Endothelial cell of umbilical vein (primary cell): ENCODE measurements at regions not wholly inside any gene's neighbourhood (a gene's known extent, or its start where the extent isn't known, plus 50 kb on each side); places are given as distances from the start of the nearest gene placed in this dataset.

Experiments used
- BruUV-seq: library from RNA; stranded (reverse); fragments of 400-500 nt; replicated peaks from 2 replicates; lab custom pipeline; 2021; lab: Mats Ljungman, UMichigan
- CTCF ChIA-PET: fragments of 300-600, 350-600 bp; sonication (Branson Sonifier 250); formaldehyde crosslinking; loops from one replicate; lab custom pipeline; 2021; ENCODE audit warnings: antibody characterized with exemption, inconsistent platforms; lab: Charles Lee
- POLR2A ChIA-PET: fragments of 300-600, 350-600 bp; sonication (Branson Sonifier 250); formaldehyde crosslinking; loops from one replicate; lab custom pipeline; 2021; ENCODE audit warnings: antibody characterized with exemption, inconsistent platforms; lab: Charles Lee
- DNase-seq: peaks from one replicate; pipeline ENCODE4 v3.0.0-alpha.2; 2011; ENCODE audit warnings: low read depth, low spot score
- FAIRE-seq: peaks from 2 replicates; lab custom pipeline; 2011; peaks lifted over from hg19 to GRCh38; lab: Jason Lieb, UNC
- H2AFZ ChIP-seq: 2 replicates; pipeline ENCODE4 v1.6.0; 2012; ENCODE audit warnings: low read depth, low read length, control low read depth, inconsistent platforms
- H3K27ac ChIP-seq: 2 replicates; pipeline ENCODE4 v1.5.1; 2011; ENCODE audit warnings: low read depth, mild to moderate bottlenecking, control low read depth, low read length, moderate library complexity; ENCODE audit not compliant: insufficient read depth
- H3K27me3 ChIP-seq, 2 experiments: 2 replicates each; pipeline versions ENCODE4 v1.6.0 to v1.6.1; 2011; ENCODE audit warnings: low read length in 2 of 2, mixed read lengths in 1 of 2; ENCODE audit not compliant: control insufficient read depth in 2 of 2, insufficient read depth in 2 of 2
- H3K36me3 ChIP-seq, 2 experiments: 2 replicates in 1 of 2; 3 replicates in 1 of 2; pipeline ENCODE4 v1.5.1; 2011; ENCODE audit warnings: low read length in 2 of 2, mild to moderate bottlenecking in 1 of 2, moderate library complexity in 1 of 2; ENCODE audit not compliant: control insufficient read depth in 2 of 2, insufficient read depth in 2 of 2; ENCODE audit errors: extremely low read depth in 1 of 2
- H3K4me1 ChIP-seq: 3 replicates; pipeline ENCODE4 v1.5.1; 2011; ENCODE audit warnings: mild to moderate bottlenecking, low read length; ENCODE audit not compliant: control insufficient read depth, insufficient read depth; ENCODE audit errors: extremely low read depth
- H3K4me2 ChIP-seq: 2 replicates; pipeline ENCODE4 v1.6.1; 2011; ENCODE audit warnings: low read length, control low read depth, mixed read lengths; ENCODE audit not compliant: insufficient read depth
- H3K4me3 ChIP-seq, 3 experiments: fragments of 200-600 bp in 1 of 3; sonication (generic), shearing (Covaris generic) in 1 of 3; replicated peaks in 1 of 3; 2 replicates each; pipeline ENCODE4 v1.5.1; 2011 to 2016; ENCODE audit warnings: control low read depth in 3 of 3, low read length in 3 of 3, mild to moderate bottlenecking in 2 of 3, inconsistent platforms in 1 of 3, low read depth in 1 of 3, moderate library complexity in 1 of 3; ENCODE audit not compliant: insufficient read depth in 1 of 3
- H3K79me2 ChIP-seq: 2 replicates; pipeline ENCODE4 v1.6.0; 2012; ENCODE audit warnings: low read length, inconsistent platforms; ENCODE audit not compliant: control insufficient read depth, insufficient read depth
- H3K9ac ChIP-seq: replicated peaks from 2 replicates; pipeline ENCODE3; 2011; ENCODE audit warnings: low read length, control low read depth; ENCODE audit not compliant: insufficient read depth; ENCODE audit errors: extremely low read depth
- H3K9me1 ChIP-seq: replicated peaks from 3 replicates; pipeline ENCODE4 v1.6.0; 2011; ENCODE audit warnings: mild to moderate bottlenecking, low read length; ENCODE audit not compliant: control insufficient read depth, insufficient read depth; ENCODE audit errors: extremely low read depth
- H3K9me3 ChIP-seq: replicated peaks from 2 replicates; pipeline ENCODE4 v1.5.1; 2012; ENCODE audit warnings: low read length, inconsistent platforms; ENCODE audit not compliant: control insufficient read depth, insufficient read depth
- H4K20me1 ChIP-seq: replicated peaks from 2 replicates; pipeline ENCODE3; 2011; ENCODE audit warnings: mild to moderate bottlenecking, low read length; ENCODE audit not compliant: control insufficient read depth, insufficient read depth; ENCODE audit errors: extremely low read depth
- CTCF ChIP-seq, 2 donors: IDR thresholded peaks; 1 replicate in 1 of 2; 2 replicates in 1 of 2; pipeline ENCODE4 v1.5.1; 2011; ENCODE audit warnings: low read length in 2 of 2, mild to moderate bottlenecking in 2 of 2, moderate library complexity in 2 of 2, control low read depth in 1 of 2, inconsistent platforms in 1 of 2, low read depth in 1 of 2; ENCODE audit not compliant: insufficient read depth in 1 of 2; ENCODE audit errors: extremely low read depth in 1 of 2
- EZH2 ChIP-seq: IDR thresholded peaks from 2 replicates; pipeline ENCODE4 v1.6.1; 2012; ENCODE audit warnings: borderline replicate concordance, low read depth, mild to moderate bottlenecking, moderate library complexity, low read length, inconsistent platforms; ENCODE audit not compliant: severe bottlenecking
- FOS ChIP-seq: IDR thresholded peaks from 2 replicates; pipeline ENCODE4 v1.6.1; 2011; ENCODE audit warnings: mild to moderate bottlenecking, low read length, moderate library complexity, borderline replicate concordance; ENCODE audit not compliant: insufficient read depth
- GATA2 ChIP-seq: IDR thresholded peaks from 2 replicates; pipeline ENCODE4 v1.7.0; 2011; ENCODE audit warnings: low read depth, mild to moderate bottlenecking, moderate library complexity, mixed read lengths, low read length; ENCODE audit not compliant: insufficient read length, insufficient read depth
- JUN ChIP-seq: IDR thresholded peaks from 2 replicates; pipeline ENCODE4 v1.6.1; 2011; ENCODE audit warnings: borderline replicate concordance, low read depth; ENCODE audit not compliant: insufficient read length, insufficient read depth
- MAX ChIP-seq: IDR thresholded peaks from 2 replicates; pipeline ENCODE4 v1.6.1; 2011; ENCODE audit not compliant: insufficient read depth, insufficient read length
- MYC ChIP-seq: IDR thresholded peaks from one replicate; pipeline ENCODE4 v1.6.1; 2011; ENCODE audit warnings: mild to moderate bottlenecking, low read depth, low read length
- POLR2A ChIP-seq: IDR thresholded peaks from 2 replicates; pipeline ENCODE4 v1.6.1; 2012; ENCODE audit warnings: low read depth, mild to moderate bottlenecking, control low read depth, low read length
- POLR2AphosphoS5 ChIP-seq: IDR thresholded peaks from 2 replicates; pipeline ENCODE4 v1.6.1; 2012; ENCODE audit warnings: low read depth, mild to moderate bottlenecking, control low read depth, low read length, moderate library complexity; ENCODE audit not compliant: insufficient read depth
- dilution Hi-C: fragments of 300-500 bp; cut with MboI; formaldehyde crosslinking; loops from one replicate; pipeline ENCODE4 v1.15.0; 2019; ENCODE audit warnings: low sequenced_read_pairs; ENCODE audit not compliant: extremely low pct_ligation_motif_present
- intact Hi-C: fragments of 100-400 bp; cut with micrococcal nuclease; formaldehyde crosslinking; loops from one replicate; pipeline ENCODE4 v1.10.0; 2022

- Histone ChIP-seq H3K79me2 (no peaks in the 10 kb centered on the region), H4K20me1 (no peaks in the 10 kb centered on the region), H3K27ac (no peak overlapping the region), H3K4me1 (no peaks in the 10 kb centered on the region), H3K9me3 (no peaks in the 10 kb centered on the region), H3K9me1 (no peaks in the 10 kb centered on the region), H3K27me3 (peaks cover 0 to 2% of the 10 kb centered on the region in 2 experiments), H3K4me2 (no peak overlapping the region), H2AFZ (no peak overlapping the region), H3K4me3 (no peak overlapping the region), H3K36me3 (no peaks in the 10 kb centered on the region), H3K9ac (no peak overlapping the region)
- FAIRE-seq (no peak), DNase-seq (no peak)
- no TSS peak for BruUV-seq
- TF ChIP-seq EZH2 (no peak), CTCF (IDR thresholded peaks at IDR 0.05; ENCODE audit: extremely low read depth in 1 of 2, insufficient read depth in 1 of 2, low read depth in 1 of 2, low read length in 2 of 2) (no peak), GATA2 (no peak), POLR2AphosphoS5 (no peak), JUN (no peak), FOS (no peak), MAX (no peak), POLR2A (no peak), MYC (no peak)
- POLR2A ChIA-PET: no interaction called here
- dilution Hi-C loops (no loop called here), intact Hi-C loops (no loop called here)
- CTCF ChIA-PET: interaction anchor here (0.9 kb wide), 1 partner anchor 19 kb away, joined by 3 read pairs; no protein-coding TSS in a partner anchor
Observed at GRCh38 chr12:58156697-58157096, 215.3 kb downstream of the ATP23 start.
